ENCODE measurements at regions not wholly inside any gene's neighbourhood (a gene's known extent, or its start where the extent isn't known, plus 50 kb on each side); places are given as distances from the start of the nearest gene placed in this dataset.

DNA sequence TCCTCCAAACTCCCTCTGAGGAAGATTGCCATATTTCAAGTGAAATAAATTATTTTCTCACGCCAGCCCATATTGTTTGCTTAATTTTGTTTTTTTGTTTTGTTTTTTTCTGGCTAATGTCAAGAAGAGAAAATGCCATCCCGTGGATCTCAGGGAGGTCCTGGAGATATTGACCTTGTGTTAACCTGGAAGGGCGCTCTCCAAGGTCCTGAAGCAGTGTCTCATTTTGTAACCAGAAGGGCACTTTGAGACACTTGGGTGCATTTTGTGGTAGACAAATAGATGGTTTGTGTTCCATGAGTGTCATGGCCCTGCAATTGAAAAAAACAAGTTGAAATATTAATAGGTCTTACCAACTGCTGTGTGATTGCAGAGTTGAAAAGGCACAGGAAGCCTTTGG lies 268.9 kb downstream of the SUDS3 start:
- TF ChIP-seq, protein P1, sequence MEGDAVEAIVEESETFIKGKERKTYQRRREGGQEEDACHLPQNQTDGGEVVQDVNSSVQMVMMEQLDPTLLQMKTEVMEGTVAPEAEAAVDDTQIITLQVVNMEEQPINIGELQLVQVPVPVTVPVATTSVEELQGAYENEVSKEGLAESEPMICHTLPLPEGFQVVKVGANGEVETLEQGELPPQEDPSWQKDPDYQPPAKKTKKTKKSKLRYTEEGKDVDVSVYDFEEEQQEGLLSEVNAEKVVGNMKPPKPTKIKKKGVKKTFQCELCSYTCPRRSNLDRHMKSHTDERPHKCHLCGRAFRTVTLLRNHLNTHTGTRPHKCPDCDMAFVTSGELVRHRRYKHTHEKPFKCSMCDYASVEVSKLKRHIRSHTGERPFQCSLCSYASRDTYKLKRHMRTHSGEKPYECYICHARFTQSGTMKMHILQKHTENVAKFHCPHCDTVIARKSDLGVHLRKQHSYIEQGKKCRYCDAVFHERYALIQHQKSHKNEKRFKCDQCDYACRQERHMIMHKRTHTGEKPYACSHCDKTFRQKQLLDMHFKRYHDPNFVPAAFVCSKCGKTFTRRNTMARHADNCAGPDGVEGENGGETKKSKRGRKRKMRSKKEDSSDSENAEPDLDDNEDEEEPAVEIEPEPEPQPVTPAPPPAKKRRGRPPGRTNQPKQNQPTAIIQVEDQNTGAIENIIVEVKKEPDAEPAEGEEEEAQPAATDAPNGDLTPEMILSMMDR (IDR thresholded peaks at IDR 0.05; ENCODE audit: low read length), result no peak
- TF ChIP-seq EZH2phosphoT487 (IDR thresholded peaks at IDR 0.05; ENCODE audit: low read length) (no peak), EZH2 (optimal IDR thresholded peaks at IDR 0.05; ENCODE audit: low read depth, low read length) (no peak)
